ENCODE measurements at regions not wholly inside any gene's neighbourhood (a gene's known extent, or its start where the extent isn't known, plus 50 kb on each side); places are given as distances from the start of the nearest gene placed in this dataset.

DNA sequence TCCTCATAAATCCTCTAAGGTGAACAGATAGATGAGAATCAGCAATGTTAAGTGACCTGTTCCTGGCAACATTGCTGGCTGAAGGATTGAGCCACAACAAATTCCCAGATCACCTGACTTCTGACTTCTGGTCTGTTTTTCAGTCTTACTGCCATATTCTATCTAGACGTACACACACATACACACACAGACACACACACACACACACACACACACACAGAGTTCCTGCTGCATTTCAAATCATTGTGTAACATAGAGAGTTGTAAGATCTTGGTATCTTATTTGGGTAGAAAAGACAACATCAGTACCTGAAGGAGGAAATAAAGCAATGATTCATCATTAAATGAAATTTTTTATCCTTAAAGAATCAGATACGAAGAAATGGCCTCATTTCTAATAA lies 342.6 kb downstream of the MFSD1 start:
- H3K27ac Mint-ChIP-seq = no peak overlapping the region
- no peaks in the 10 kb centered on the region for H3K4me1 Mint-ChIP-seq (ENCODE audit: low read depth)
- intact Hi-C loops (cut with micrococcal nuclease) = no loop called here
- H3K27me3 Mint-ChIP-seq = no peaks in the 10 kb centered on the region
- no peaks in the 10 kb centered on the region for H3K36me3 Mint-ChIP-seq (ENCODE audit: low read depth)
- no peaks in the 10 kb centered on the region for H3K9me3 Mint-ChIP-seq
- H3K4me3 Mint-ChIP-seq = no peak overlapping the region

DNA sequence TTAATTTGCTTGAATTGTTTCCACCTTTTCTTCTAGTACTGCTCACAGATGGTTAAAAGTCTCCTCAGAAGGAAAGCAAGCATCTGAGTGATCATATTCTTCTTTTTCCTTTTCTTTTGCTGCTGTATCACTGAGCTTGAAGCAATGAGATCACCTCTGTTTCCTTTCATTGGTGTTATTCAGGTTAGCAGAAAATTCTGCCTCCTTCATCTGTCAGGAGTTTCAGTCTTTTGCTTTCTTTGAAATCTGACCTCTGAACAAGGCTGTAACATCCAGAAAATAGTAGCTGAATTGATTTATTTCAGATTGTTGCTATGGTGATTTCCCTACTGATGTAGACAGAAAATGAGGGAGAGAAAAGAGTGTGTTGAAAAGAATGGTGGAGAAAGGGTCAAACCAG lies 343.0 kb downstream of the MFSD1 start:
- Mint-ChIP-seq H3K4me1 (ENCODE audit: low read depth) (no peaks in the 10 kb centered on the region), H3K9me3 (no peaks in the 10 kb centered on the region), H3K27me3 (no peaks in the 10 kb centered on the region), H3K4me3 (no peak overlapping the region), H3K27ac (no peak overlapping the region), H3K36me3 (ENCODE audit: low read depth) (no peaks in the 10 kb centered on the region)
- intact Hi-C loops (cut with micrococcal nuclease) = no loop called here

DNA sequence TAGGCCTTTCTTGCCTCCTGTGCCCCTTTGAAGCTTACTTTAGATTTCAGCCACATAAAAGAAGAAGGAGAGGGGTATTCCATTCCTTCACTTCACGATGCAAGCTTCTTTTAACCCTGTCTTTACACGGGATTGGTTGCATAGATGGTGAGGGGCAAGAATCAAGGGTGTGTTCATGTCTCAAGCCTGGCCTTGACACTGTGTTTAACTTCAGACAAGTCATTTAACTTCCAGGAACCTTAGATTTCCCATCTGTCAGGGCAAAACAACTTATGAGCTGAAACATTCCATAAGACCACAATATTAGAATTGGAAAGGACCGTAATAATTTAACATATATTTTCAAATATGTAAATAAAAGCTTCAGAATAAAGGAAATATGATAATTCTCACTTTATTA lies 344.5 kb downstream of the MFSD1 start:
- intact Hi-C loops (cut with micrococcal nuclease) = no loop called here
- H3K27me3 Mint-ChIP-seq = no peaks in the 10 kb centered on the region
- H3K9me3 Mint-ChIP-seq = no peaks in the 10 kb centered on the region
- no peak overlapping the region for H3K27ac Mint-ChIP-seq
- H3K4me3 Mint-ChIP-seq = no peak overlapping the region
- H3K4me1 Mint-ChIP-seq (ENCODE audit: low read depth) = no peaks in the 10 kb centered on the region
- H3K36me3 Mint-ChIP-seq (ENCODE audit: low read depth) = no peaks in the 10 kb centered on the region

DNA sequence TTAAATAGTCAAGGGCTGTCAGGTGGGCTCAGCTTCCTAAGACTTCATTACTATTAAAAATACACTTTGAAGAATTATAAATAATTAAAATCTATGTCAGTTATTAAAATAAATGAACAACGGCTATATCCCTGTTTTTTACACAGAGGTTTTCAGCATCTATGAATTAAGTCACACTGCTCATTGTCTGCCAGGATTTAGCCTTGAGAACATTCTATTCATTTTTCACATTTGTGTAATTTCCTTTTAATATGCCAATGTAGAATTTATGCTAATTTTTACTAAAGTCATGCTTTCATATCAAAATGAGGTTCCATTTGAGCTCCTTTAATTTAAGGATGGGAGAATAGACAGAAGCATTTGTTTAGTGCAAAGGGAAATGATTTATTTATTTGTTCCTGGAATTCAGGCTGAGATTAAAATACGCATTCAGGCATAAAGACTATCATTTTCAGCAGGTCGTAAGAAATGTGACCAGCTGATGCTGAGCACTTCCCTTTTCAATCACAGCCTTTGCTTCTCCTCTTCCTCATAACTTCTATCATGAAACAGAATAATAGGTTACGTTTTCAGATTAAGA lies 345.1 kb downstream of the MFSD1 start:
- no peaks in the 10 kb centered on the region for H3K36me3 Mint-ChIP-seq (ENCODE audit: low read depth)
- H3K9me3 Mint-ChIP-seq = no peaks in the 10 kb centered on the region
- no peak overlapping the region for H3K27ac Mint-ChIP-seq
- H3K27me3 Mint-ChIP-seq = no peaks in the 10 kb centered on the region
- H3K4me1 Mint-ChIP-seq (ENCODE audit: low read depth) = no peaks in the 10 kb centered on the region
- intact Hi-C loops (cut with micrococcal nuclease) = no loop called here
- H3K4me3 Mint-ChIP-seq = no peak overlapping the region

DNA sequence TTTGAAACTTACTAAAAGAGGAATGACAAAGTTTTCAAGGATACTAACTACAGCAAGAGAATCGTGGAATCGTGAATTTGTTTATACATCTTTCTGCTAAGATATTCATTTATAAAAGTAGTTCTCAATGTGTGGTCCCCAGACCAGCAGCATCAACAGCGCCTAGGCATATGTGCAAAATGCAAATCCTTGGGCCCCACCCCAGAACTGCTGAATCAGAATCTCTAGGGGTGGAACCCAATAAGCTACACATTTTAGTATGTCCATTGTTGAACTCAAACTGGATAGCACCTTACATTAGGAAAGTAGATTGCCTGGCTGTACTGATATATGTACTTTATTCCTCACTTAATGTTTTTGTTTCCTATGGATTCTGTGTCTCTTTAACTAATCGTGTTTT lies 346.0 kb downstream of the MFSD1 start:
- no peaks in the 10 kb centered on the region for H3K9me3 Mint-ChIP-seq
- intact Hi-C loops (cut with micrococcal nuclease) = no loop called here
- no peak overlapping the region for H3K27ac Mint-ChIP-seq
- H3K4me1 Mint-ChIP-seq (ENCODE audit: low read depth) = no peaks in the 10 kb centered on the region
- H3K36me3 Mint-ChIP-seq (ENCODE audit: low read depth) = no peaks in the 10 kb centered on the region
- H3K4me3 Mint-ChIP-seq = no peak overlapping the region
- no peaks in the 10 kb centered on the region for H3K27me3 Mint-ChIP-seq

DNA sequence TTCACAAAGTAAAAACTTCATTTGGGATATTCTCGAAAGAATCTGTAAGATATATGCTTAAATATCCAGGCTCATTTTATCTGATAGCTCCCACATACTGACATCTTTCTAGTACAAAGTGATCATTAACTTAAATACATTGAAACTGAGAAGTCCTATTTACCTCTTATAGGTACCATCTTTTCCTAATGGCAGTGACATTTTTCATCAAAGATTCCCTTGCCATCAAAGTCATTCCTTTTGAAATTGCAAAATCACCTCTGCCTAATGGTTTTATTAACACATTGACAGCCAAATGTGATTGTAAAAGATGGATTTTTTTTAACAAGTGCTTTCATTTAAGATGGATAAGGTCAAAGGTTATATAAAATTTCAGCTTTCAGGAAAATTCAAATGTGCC lies 346.6 kb downstream of the MFSD1 start:
- no peaks in the 10 kb centered on the region for H3K4me1 Mint-ChIP-seq (ENCODE audit: low read depth)
- H3K27ac Mint-ChIP-seq = no peak overlapping the region
- H3K4me3 Mint-ChIP-seq = no peak overlapping the region
- no peaks in the 10 kb centered on the region for H3K36me3 Mint-ChIP-seq (ENCODE audit: low read depth)
- no peaks in the 10 kb centered on the region for H3K9me3 Mint-ChIP-seq
- no peaks in the 10 kb centered on the region for H3K27me3 Mint-ChIP-seq
- intact Hi-C loops (cut with micrococcal nuclease) = no loop called here

DNA sequence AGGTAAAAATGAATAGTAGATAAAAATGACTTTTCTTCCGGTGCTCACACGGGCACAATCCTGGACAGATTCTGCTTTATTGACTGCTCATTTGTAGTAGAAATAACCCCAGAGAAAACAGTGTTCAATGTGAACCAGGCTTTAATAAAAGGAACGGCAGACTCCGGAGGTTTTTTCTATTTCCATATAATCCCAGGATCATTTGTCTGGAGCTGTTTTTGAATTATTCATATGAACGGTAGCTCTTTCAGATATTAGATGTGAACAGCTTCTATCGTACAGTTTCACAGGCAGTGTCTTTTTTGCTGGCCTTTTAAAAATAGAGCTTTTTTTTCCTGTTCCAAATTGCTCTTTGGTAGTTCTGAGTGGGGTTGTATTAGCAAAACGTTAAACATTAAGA lies 347.3 kb downstream of the MFSD1 start:
- Mint-ChIP-seq H3K4me3 (no peak overlapping the region), H3K9me3 (no peaks in the 10 kb centered on the region), H3K4me1 (ENCODE audit: low read depth) (no peaks in the 10 kb centered on the region), H3K36me3 (ENCODE audit: low read depth) (no peaks in the 10 kb centered on the region), H3K27me3 (no peaks in the 10 kb centered on the region), H3K27ac (no peak overlapping the region)
- intact Hi-C loops (cut with micrococcal nuclease) = no loop called here

DNA sequence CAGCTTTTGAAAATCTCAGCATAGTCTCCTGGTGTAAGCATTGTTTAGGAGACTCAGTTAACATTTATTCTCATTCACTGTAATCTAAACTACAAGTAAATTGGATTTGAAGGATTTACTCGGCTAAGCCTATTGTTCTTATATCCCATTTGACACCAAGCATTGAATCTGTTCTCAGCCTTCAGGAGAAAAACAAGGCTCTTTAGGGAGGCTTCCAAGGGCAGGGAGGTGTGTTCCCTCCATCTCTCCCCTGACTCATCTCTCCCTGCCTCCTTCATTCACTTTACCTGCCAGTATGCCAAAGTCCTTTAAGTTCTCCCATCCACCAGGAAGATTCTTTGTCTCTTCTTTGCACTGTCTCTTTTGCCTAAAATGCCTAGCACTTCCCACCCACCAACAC lies 347.8 kb downstream of the MFSD1 start:
- H3K4me3 Mint-ChIP-seq = no peak overlapping the region
- intact Hi-C loops (cut with micrococcal nuclease) = no loop called here
- H3K36me3 Mint-ChIP-seq (ENCODE audit: low read depth) = no peaks in the 10 kb centered on the region
- H3K27ac Mint-ChIP-seq = no peak overlapping the region
- no peaks in the 10 kb centered on the region for H3K9me3 Mint-ChIP-seq
- no peaks in the 10 kb centered on the region for H3K4me1 Mint-ChIP-seq (ENCODE audit: low read depth)
- no peaks in the 10 kb centered on the region for H3K27me3 Mint-ChIP-seq

DNA sequence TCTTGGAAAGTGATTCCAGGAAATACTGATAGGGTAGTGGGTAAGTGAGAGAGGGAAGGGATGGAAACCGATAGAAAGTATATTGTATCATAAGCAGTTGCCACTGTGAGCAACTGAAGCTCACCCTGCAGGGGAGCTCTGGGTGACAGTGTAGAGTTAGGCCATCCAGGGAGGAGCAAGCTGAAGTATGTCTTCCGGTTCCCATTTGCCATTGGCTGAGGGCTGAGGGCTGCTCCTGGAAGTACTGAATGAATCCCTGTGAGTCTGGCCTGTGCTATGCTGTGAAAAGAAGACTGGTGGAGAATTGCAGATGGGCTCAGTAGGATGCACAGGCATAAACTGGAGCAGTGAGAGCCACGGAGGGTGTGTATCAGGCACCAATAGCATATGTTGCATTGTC lies 348.3 kb downstream of the MFSD1 start:
- no peaks in the 10 kb centered on the region for H3K4me1 Mint-ChIP-seq (ENCODE audit: low read depth)
- no peaks in the 10 kb centered on the region for H3K36me3 Mint-ChIP-seq (ENCODE audit: low read depth)
- H3K27me3 Mint-ChIP-seq = no peaks in the 10 kb centered on the region
- no peaks in the 10 kb centered on the region for H3K9me3 Mint-ChIP-seq
- intact Hi-C loops (cut with micrococcal nuclease) = no loop called here
- no peak overlapping the region for H3K27ac Mint-ChIP-seq
- no peak overlapping the region for H3K4me3 Mint-ChIP-seq

DNA sequence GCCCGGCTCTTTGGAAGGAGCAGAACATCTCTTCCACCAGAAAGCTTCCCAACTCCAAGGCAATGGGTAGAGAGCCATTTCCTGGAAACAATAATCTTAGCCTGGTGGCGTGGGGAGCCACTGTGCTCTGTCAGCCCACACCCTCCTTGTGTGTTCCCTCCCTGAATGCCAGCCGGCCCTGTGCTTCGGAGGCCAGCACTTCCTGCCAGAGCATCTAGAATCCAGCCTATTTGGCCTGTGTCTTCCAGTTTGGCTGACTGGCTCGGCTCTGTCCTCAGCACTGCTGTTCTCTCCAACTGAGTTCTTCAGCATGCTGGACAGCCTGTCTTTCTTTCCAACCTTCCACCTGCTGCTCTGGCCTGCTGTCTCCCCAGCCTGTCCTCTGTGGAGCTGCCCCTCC lies 349.3 kb downstream of the MFSD1 start:
- H3K4me1 Mint-ChIP-seq (ENCODE audit: low read depth) = no peaks in the 10 kb centered on the region
- no peak overlapping the region for H3K27ac Mint-ChIP-seq
- H3K27me3 Mint-ChIP-seq = no peaks in the 10 kb centered on the region
- H3K9me3 Mint-ChIP-seq = no peaks in the 10 kb centered on the region
- intact Hi-C loops (cut with micrococcal nuclease) = no loop called here
- no peak overlapping the region for H3K4me3 Mint-ChIP-seq
- H3K36me3 Mint-ChIP-seq (ENCODE audit: low read depth) = no peaks in the 10 kb centered on the region

DNA sequence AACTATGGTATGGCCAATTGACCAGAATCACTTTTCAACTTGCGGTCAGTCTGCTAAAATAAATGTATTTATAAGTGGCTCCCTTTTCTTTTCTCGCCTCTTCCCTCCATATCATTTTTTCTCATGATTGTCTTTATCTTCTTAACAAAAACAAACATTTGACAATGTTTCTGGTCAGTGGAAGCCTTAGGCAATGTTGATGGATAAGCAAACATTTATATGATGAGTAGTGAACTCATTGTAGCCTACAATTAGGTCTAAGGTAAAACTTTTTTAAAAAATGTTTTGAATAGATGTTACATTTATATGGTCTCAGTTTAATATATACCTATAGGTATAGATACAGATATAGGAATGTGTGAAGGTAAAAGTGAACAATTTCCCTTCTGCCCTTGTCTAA lies 355.4 kb downstream of the MFSD1 start:
- intact Hi-C loops (cut with micrococcal nuclease) = no loop called here
- Mint-ChIP-seq H3K36me3 (ENCODE audit: low read depth) (no peaks in the 10 kb centered on the region), H3K27me3 (no peaks in the 10 kb centered on the region), H3K9me3 (no peaks in the 10 kb centered on the region), H3K27ac (no peak overlapping the region), H3K4me3 (no peak overlapping the region), H3K4me1 (ENCODE audit: low read depth) (no peaks in the 10 kb centered on the region)

DNA sequence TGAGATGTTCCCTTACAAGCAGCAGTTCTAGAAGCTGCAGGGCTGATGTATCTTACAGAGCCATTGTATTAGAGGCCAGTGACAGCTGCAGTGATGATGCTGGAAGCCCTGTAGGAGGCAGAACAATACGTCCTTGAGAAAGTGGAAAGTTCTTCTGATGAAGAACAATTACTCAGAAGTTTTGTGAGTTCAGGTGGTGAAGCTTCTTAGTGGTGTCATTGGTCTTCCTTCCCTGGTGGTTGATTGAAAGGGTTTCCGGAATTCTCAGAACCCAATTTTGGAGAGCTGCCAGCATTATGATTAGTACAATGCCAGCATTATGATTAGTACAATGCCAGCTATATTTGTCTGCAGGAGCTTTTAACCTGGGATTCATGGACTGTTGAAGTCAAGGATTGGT lies 356.4 kb downstream of the MFSD1 start:
- Mint-ChIP-seq H3K27me3 (no peaks in the 10 kb centered on the region), H3K27ac (no peak overlapping the region), H3K9me3 (no peaks in the 10 kb centered on the region), H3K4me3 (no peak overlapping the region), H3K4me1 (ENCODE audit: low read depth) (no peaks in the 10 kb centered on the region), H3K36me3 (ENCODE audit: low read depth) (no peaks in the 10 kb centered on the region)
- intact Hi-C loops (cut with micrococcal nuclease) = no loop called here

DNA sequence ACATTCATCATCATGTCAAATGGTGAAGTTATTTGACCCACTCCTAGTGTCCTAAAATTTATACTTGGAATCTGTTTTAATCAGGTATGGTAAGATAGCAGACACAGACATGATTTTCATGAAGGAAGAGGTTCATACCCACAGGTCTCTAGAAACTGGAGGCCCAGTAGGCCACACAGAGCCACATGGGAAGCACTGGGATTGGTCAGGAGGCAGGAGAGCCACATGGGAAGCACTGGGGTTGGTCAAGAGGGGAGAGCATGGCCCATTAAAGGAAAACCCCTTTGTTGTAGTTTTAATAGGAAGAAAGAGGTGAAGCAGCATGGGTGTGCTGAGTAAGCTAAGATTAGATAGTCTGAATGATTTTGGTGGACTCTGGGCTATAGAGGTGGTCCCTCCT lies 356.9 kb downstream of the MFSD1 start:
- intact Hi-C loops (cut with micrococcal nuclease) = no loop called here

DNA sequence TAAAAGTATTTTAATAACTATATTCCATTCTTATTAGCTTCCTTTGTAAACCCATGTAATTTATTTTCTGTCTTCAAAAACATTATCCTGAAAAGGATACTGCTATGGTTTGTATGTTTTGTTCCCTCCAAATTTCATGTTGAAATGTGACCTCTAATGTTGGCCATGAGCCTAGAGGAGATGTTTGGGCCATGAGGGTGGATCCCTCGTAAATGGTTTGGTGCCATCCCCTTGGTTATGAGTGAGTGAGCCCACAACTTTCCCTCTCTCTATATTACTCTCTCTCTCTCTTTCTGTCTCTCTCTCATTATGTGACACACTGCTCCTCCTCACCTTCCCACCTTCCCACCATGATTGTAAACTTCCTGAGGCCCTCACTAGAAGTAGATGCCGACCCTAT lies 357.7 kb downstream of the MFSD1 start:
- no peaks in the 10 kb centered on the region for H3K36me3 Mint-ChIP-seq (ENCODE audit: low read depth)
- intact Hi-C loops (cut with micrococcal nuclease) = no loop called here

More for the DNA sequence above, 356.9 kb downstream of the MFSD1 start:
- Mint-ChIP-seq H3K36me3 (ENCODE audit: low read depth) (no peaks in the 10 kb centered on the region), H3K4me1 (ENCODE audit: low read depth) (no peaks in the 10 kb centered on the region), H3K4me3 (no peak overlapping the region), H3K9me3 (no peaks in the 10 kb centered on the region), H3K27me3 (no peaks in the 10 kb centered on the region), H3K27ac (no peak overlapping the region)

DNA sequence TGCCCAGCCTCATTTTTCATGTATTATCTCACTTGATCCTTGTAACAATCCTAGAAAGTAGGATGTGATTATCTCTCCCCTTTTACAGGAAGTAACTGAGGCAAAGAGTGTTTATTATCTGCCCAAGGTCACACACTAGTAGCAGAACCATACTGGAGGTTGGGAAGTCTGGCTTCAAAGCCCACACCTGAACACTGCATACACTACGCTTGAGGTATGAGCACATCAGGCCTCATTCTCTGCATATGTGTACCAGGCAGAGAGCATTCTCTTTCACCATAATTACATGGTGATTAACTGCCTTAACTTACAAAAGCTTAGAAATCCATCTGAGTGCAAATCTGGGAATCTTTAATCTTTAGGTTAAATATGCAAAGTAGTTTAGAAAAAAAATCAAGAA lies 361.8 kb downstream of the MFSD1 start:
- no peaks in the 10 kb centered on the region for H3K36me3 Mint-ChIP-seq (ENCODE audit: low read depth)
- no peak overlapping the region for H3K4me3 Mint-ChIP-seq
- H3K9me3 Mint-ChIP-seq = no peaks in the 10 kb centered on the region

More for the DNA sequence above, 357.7 kb downstream of the MFSD1 start:
- Mint-ChIP-seq H3K4me3 (no peak overlapping the region), H3K9me3 (no peaks in the 10 kb centered on the region), H3K4me1 (ENCODE audit: low read depth) (no peaks in the 10 kb centered on the region), H3K27ac (no peak overlapping the region), H3K27me3 (no peaks in the 10 kb centered on the region)

More for the DNA sequence above, 361.8 kb downstream of the MFSD1 start:
- intact Hi-C loops (cut with micrococcal nuclease) = no loop called here
- H3K4me1 Mint-ChIP-seq (ENCODE audit: low read depth) = no peaks in the 10 kb centered on the region
- no peaks in the 10 kb centered on the region for H3K27me3 Mint-ChIP-seq
- no peak overlapping the region for H3K27ac Mint-ChIP-seq

All from dendritic cell treated with granulocyte-macrophage colony-stimulating factor and Interleukin-4, amounts not matched to agents 40 ng/mL and 50 ng/mL, for 4 days (primary cell).